Kidney (tissue), 13 donors: ENCODE measurements at regions not wholly inside any gene's neighbourhood (a gene's known extent, or its start where the extent isn't known, plus 50 kb on each side); places are given as distances from the start of the nearest gene placed in this dataset.

ENCODE experiments used
- DNase-seq, 5 donors: peaks; one replicate each; pipeline ENCODE4 v3.0.0-alpha.2; 2013 to 2020
- FAIRE-seq: peaks from 2 replicates; lab custom pipeline; 2012; peaks lifted over from hg19 to GRCh38; lab: Jason Lieb, UNC
- H3K27ac ChIP-seq, 2 donors: one replicate each; pipeline ENCODE4 v1.7.0; 2013; ENCODE audit warnings: low read depth in 2 of 2, low read length in 2 of 2, inconsistent platforms in 1 of 2
- H3K27me3 ChIP-seq: one replicate; pipeline ENCODE4 v1.7.1; 2013; ENCODE audit warnings: low read length, inconsistent platforms; ENCODE audit not compliant: control insufficient read depth, insufficient read depth
- H3K36me3 ChIP-seq, 3 donors: one replicate each; pipeline versions ENCODE4 v1.7.0 to v1.7.1; 2013; ENCODE audit warnings: low read length in 3 of 3, control low read depth in 1 of 3, inconsistent platforms in 1 of 3; ENCODE audit not compliant: insufficient read depth in 3 of 3, control insufficient read depth in 2 of 3
- H3K4me1 ChIP-seq, 3 donors: one replicate each; pipeline versions ENCODE4 v1.7.0 to v1.7.1; 2013; ENCODE audit warnings: low read length in 3 of 3, inconsistent platforms in 1 of 3, low read depth in 1 of 3; ENCODE audit not compliant: control insufficient read depth in 2 of 3, insufficient read depth in 2 of 3
- H3K4me3 ChIP-seq, 3 donors: one replicate each; pipeline versions ENCODE4 v1.7.0 to v1.8.1; 2013; ENCODE audit warnings: low read length in 3 of 3, control low read depth in 1 of 3, inconsistent platforms in 1 of 3
- H3K9ac ChIP-seq, 3 donors: one replicate each; pipeline versions ENCODE4 v1.7.0 to v1.7.1; 2013; ENCODE audit warnings: low read length in 3 of 3, control low read depth in 1 of 3, inconsistent platforms in 1 of 3
- H3K9me3 ChIP-seq, 3 donors: one replicate each; pipeline versions ENCODE4 v1.7.0 to v1.7.1; 2013; ENCODE audit warnings: low read length in 3 of 3, control low read depth in 1 of 3, inconsistent platforms in 1 of 3; ENCODE audit not compliant: control insufficient read depth in 2 of 3, insufficient read depth in 1 of 3
- intact Hi-C: fragments of 100-400 bp; cut with DNase I; formaldehyde crosslinking; loops from one replicate; pipeline ENCODE4 v1.11.1; 2022
- TF ChIP-seq, protein P1 (sequence below): IDR thresholded peaks from 3 replicates; pipeline ENCODE4 v1.5.1; 2012; ENCODE audit warnings: mild to moderate bottlenecking, moderate library complexity, borderline replicate concordance; ENCODE audit not compliant: insufficient read depth; ENCODE audit errors: extremely low read depth
- donor health status: control.
- donor health status: control.
- donor health status: control.
- donor health status: control.
- donor health status: control.
- donor health status: DM: yes; HTN: yes; CAD: no.
- donor health status: Normal renal cell carcinoma (clear cell type).

DNA sequence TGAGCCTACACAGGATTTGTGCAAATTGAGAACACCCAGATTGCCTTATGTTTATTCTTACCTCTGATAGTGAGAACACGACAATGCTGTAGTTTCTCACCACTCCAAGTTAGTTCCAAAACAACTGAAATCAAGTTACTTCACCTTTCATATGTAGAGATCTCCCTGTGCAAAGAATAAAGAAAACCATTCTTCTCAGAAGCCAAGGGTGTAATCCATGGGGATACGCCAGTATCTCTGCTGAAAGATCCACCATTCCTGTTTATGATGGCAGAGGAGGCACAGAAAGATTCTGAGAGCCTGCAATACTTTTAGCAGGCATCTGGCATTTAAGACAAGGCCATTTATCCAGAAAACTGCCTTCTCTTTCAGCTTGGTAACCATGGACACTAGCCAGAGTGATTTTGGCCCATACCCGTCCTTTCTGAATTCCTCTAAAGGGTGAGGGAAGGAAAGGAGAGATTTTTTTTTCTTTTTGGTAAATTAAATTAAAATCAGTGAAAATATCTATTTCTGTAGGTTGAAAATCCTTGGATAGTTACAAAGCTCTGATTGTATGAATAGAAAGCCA, 355.4 kb upstream of the FAR2 start:
- Histone ChIP-seq H3K4me1 (no peaks in the 10 kb centered on the region), H3K9ac (no peak overlapping the region), H3K9me3 (no peaks in the 10 kb centered on the region), H3K4me3 (no peak overlapping the region), H3K27ac (no peak overlapping the region), H3K27me3 (no peaks in the 10 kb centered on the region), H3K36me3 (no peaks in the 10 kb centered on the region)
- FAIRE-seq (no peak), DNase-seq (no peak)
- TF ChIP-seq, protein P1, sequence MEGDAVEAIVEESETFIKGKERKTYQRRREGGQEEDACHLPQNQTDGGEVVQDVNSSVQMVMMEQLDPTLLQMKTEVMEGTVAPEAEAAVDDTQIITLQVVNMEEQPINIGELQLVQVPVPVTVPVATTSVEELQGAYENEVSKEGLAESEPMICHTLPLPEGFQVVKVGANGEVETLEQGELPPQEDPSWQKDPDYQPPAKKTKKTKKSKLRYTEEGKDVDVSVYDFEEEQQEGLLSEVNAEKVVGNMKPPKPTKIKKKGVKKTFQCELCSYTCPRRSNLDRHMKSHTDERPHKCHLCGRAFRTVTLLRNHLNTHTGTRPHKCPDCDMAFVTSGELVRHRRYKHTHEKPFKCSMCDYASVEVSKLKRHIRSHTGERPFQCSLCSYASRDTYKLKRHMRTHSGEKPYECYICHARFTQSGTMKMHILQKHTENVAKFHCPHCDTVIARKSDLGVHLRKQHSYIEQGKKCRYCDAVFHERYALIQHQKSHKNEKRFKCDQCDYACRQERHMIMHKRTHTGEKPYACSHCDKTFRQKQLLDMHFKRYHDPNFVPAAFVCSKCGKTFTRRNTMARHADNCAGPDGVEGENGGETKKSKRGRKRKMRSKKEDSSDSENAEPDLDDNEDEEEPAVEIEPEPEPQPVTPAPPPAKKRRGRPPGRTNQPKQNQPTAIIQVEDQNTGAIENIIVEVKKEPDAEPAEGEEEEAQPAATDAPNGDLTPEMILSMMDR = no peak
- intact Hi-C loops = no loop called here

DNA sequence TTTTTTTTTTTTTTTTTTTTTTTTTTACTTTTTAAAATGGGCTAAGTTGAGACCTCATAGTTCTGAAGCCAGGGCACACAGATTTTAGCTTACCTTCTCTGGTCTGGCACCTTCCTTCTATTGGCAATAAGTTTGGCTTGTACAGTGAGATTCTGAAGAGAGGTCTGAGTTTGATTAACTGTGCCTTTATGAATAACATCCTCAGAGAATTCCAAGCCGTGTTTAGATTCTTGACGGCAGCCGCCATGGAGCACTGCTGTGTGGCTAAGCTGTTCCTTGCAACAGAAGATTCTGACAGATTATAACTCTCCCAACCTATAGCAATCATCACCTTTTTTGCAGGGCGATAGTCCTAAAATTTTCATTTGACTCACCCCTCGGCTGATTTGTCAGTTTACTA, 354.9 kb upstream of the FAR2 start:
- no peak overlapping the region for H3K27ac ChIP-seq
- H3K4me3 ChIP-seq = no peak overlapping the region
- H3K9ac ChIP-seq = no peak overlapping the region
- no peaks in the 10 kb centered on the region for H3K36me3 ChIP-seq
- H3K4me1 ChIP-seq = no peaks in the 10 kb centered on the region
- FAIRE-seq = no peak
- TF ChIP-seq, protein P1 = no peak
- H3K9me3 ChIP-seq = no peaks in the 10 kb centered on the region
- intact Hi-C loops = no loop called here
- no peak for DNase-seq
- no peaks in the 10 kb centered on the region for H3K27me3 ChIP-seq

DNA sequence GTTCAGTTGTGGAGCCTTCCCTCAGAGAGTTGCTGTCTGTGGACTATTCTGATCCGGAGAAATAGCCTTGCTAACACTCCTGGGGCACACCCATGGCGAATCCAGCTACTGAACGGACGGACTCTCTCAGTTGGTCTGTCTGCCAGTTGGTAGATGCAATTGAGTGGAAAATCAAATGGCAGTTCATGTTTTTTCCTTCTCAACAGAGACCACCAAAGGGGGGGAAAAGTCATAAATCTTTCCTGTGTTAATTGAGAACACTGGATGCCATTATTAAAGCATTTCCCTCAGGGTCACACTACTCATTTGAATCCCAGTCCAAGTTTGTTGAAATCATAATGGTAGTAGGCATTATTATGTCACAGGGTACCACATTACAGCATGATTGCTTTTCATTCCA, 354.3 kb upstream of the FAR2 start:
- FAIRE-seq = no peak
- TF ChIP-seq, protein P1 = no peak

DNA sequence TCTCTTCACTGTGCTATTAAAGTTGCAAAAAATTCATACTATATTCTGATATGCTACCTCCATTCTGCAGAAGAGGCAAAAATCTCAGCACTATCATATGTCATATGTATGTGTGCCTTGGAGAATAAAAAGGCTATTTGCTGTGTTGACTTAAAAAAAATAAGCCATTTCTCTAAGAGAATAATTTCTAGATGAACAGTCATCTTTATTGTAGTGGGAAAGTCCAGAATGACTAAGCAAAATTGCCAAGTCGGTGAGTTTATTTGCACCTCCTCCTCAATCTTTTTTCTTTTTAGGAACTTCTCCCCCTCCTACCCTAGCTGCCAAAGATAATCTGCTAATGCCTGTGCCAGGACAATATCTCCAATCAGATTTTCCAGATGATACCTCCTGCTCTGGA, 353.8 kb upstream of the FAR2 start:
- no peak for FAIRE-seq
- DNase-seq = no peak
- Histone ChIP-seq H3K4me1 (no peaks in the 10 kb centered on the region), H3K27me3 (no peaks in the 10 kb centered on the region), H3K4me3 (no peak overlapping the region), H3K27ac (no peak overlapping the region), H3K9ac (no peak overlapping the region), H3K36me3 (no peaks in the 10 kb centered on the region), H3K9me3 (no peaks in the 10 kb centered on the region)
- TF ChIP-seq, protein P1 = no peak
- intact Hi-C loops = no loop called here

More for the DNA sequence above, 354.3 kb upstream of the FAR2 start:
- H3K9me3 ChIP-seq = no peaks in the 10 kb centered on the region
- no peak overlapping the region for H3K4me3 ChIP-seq
- H3K27ac ChIP-seq = no peak overlapping the region
- DNase-seq = no peak
- no peaks in the 10 kb centered on the region for H3K27me3 ChIP-seq
- intact Hi-C loops = no loop called here
- no peaks in the 10 kb centered on the region for H3K36me3 ChIP-seq
- H3K9ac ChIP-seq = no peak overlapping the region
- H3K4me1 ChIP-seq = no peaks in the 10 kb centered on the region
